Ascending aorta (tissue), 2 donors: ENCODE measurements at regions not wholly inside any gene's neighbourhood (a gene's known extent, or its start where the extent isn't known, plus 50 kb on each side); places are given as distances from the start of the nearest gene placed in this dataset.
A peak's percentile ranks its signal among the peaks of the same experiment; 100 is the strongest.
"Not testable (repeated sequence)": the region's sequence is repeated elsewhere in the genome, so short reads cannot be mapped to it uniquely, and the experiment has no call there.

Experiments used
- DNase-seq, 2 donors: peaks; one replicate each; pipeline ENCODE4 v3.0.0-alpha.2; 2019; ENCODE audit warnings: low spot score in 2 of 2
- H3K27ac ChIP-seq, 2 donors: fragments of 200-600 bp; sonication (generic); one replicate each; pipeline ENCODE4 v1.5.1; 2016 to 2017; ENCODE audit warnings: mild to moderate bottlenecking in 1 of 2
- H3K27me3 ChIP-seq: fragments of 200-600 bp; sonication (generic); one replicate; pipeline ENCODE4 v1.5.1; 2017
- H3K36me3 ChIP-seq, 2 donors: fragments of 200-600 bp; sonication (generic); one replicate each; pipeline ENCODE4 v1.5.1; 2016
- H3K4me1 ChIP-seq, 2 donors: fragments of 200-600 bp; sonication (generic); one replicate each; pipeline ENCODE4 v1.5.1; 2016 to 2017; ENCODE audit warnings: mild to moderate bottlenecking in 1 of 2
- H3K4me3 ChIP-seq, 2 donors: fragments of 200-600 bp; sonication (generic); one replicate each; pipeline ENCODE4 v1.5.1; 2016 to 2017; ENCODE audit warnings: mild to moderate bottlenecking in 1 of 2
- H3K9me3 ChIP-seq, 2 donors: fragments of 200-600 bp; sonication (generic); one replicate each; pipeline ENCODE4 v1.5.1; 2016
- intact Hi-C: fragments of 100-400 bp; cut with DNase I; formaldehyde crosslinking; loops from one replicate; pipeline ENCODE4 v1.15.1; 2023
- TF ChIP-seq, protein P1 (sequence below), 3 experiments: fragments of 200-600 bp in 2 of 3; fragments of 450-650 bp in 1 of 3; sonication (generic) in 2 of 3; IDR thresholded peaks; one replicate each; pipeline ENCODE4 v1.5.1; 2016 to 2019; ENCODE audit warnings: antibody characterized with exemption in 3 of 3, mild to moderate bottlenecking in 1 of 3, moderate library complexity in 1 of 3

DNA sequence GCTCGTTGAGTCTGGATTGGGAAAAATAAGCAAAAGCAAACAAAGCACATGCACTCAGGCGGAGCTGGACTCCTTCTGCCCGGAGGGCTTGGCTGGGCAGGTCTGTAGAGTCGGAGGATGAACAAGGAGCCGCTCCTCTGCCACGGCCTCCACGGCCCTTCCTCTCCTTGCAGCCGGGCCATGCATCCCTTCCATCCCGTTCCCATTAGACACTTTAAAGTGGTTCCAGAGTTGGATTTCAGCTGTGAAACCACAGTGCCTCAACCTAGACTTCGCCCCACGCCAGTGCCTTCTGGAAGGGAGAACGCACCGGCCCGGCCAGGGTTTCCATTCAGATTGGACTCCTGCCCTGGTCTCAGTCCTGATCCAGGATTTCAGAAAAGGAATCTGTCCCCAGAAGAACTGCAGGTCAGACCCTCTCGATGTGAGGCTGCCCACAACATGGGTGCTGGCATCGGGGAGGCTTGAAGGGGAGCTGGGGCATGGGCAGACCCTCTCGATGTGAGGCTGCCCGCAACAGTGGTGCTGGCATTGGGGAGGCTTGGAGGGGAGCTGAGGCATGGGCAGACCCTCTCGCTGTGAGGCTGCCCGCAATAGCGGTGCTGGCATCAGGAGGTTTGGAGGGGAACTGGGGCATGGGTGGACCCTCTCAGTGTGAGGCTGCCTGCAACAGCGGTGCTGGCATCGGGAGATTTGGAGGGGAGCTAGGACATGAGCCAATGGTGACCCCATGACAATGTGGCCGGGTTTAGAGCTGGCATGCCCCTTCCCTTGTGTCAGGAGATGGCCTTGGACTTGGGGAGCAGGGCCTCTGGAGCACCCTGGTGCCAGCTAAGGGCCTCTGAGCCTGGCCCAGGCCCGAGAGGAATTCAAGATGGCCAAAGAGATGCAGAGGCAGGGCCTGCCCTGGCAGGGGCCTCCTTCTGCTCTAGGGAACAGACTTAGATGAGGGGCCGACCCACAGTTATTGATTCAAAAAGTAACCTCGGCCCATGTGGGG lies 304.5 kb downstream of the NDUFA10 start:
- peak in 1 of 2 donors; percentile 60 for DNase-seq
- intact Hi-C loops, result no loop called here
- Histone ChIP-seq H3K4me3 (no peak overlapping the region), H3K4me1 (no peaks in the 10 kb centered on the region), H3K9me3 (no peaks in the 10 kb centered on the region), H3K27me3 (no peaks in the 10 kb centered on the region), H3K27ac (no peak overlapping the region), H3K36me3 (no peaks in the 10 kb centered on the region)
- TF ChIP-seq, protein P1, sequence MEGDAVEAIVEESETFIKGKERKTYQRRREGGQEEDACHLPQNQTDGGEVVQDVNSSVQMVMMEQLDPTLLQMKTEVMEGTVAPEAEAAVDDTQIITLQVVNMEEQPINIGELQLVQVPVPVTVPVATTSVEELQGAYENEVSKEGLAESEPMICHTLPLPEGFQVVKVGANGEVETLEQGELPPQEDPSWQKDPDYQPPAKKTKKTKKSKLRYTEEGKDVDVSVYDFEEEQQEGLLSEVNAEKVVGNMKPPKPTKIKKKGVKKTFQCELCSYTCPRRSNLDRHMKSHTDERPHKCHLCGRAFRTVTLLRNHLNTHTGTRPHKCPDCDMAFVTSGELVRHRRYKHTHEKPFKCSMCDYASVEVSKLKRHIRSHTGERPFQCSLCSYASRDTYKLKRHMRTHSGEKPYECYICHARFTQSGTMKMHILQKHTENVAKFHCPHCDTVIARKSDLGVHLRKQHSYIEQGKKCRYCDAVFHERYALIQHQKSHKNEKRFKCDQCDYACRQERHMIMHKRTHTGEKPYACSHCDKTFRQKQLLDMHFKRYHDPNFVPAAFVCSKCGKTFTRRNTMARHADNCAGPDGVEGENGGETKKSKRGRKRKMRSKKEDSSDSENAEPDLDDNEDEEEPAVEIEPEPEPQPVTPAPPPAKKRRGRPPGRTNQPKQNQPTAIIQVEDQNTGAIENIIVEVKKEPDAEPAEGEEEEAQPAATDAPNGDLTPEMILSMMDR (IDR thresholded peaks at IDR 0.05), result no peak

- Histone ChIP-seq H3K27me3 (no peaks in the 10 kb centered on the region), H3K27ac (no peak overlapping the region), H3K4me3 (no peak overlapping the region), H3K36me3 (no peaks in the 10 kb centered on the region), H3K9me3 (no peaks in the 10 kb centered on the region), H3K4me1 (no peaks in the 10 kb centered on the region)
- TF ChIP-seq, protein P1 (IDR thresholded peaks at IDR 0.05), result no peak
- peak in 1 of 2 donors; percentile 50 for DNase-seq
- intact Hi-C loops, result no loop called here
These were observed 305.3 kb downstream of the NDUFA10 start for GRCh38 chr2:239719791-239720360.

DNA sequence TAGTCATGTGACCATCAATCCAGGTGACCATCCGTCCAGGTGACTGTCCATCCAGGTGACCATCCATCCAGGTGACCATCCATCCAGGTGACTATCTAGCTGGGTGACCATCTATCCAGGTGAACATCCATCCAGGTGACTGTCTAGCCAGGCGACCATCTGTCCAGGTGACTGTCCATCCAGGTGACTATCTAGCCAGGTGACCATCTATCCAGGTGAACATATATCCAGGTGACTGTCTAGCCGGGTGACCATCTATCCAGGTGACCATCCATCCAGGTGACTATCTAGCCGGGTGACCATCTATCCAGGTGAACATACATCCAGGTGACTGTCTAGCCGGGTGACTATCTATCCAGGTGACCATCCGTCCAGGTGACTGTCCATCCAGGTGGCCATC lies 306.2 kb downstream of the NDUFA10 start:
- H3K36me3 ChIP-seq, H3K27me3 ChIP-seq, H3K4me1 ChIP-seq, H3K27ac ChIP-seq, H3K4me3 ChIP-seq, DNase-seq, intact Hi-C loops, H3K9me3 ChIP-seq: not testable (repeated sequence)

DNA sequence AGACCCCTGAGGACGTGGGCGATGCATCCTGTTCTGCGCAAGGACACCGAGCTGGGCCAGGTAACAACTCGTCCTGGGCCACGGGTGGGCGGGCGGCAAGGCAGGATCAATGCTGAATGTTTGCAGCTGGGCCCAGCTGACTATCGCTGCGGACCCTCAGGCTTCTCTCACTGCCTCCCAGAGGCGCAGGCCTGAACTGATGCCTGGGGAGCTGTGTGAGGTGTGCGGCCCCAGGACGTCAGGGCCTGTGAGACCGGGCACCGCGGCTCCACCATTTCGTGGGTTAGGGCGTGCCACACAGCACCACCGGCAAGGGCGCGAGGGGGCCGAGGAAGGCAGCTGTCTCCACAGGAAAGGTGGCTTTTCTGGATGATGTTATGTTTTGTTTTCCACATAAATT lies 307.4 kb downstream of the NDUFA10 start:
- DNase-seq, result peak in 1 of 2 donors; percentile 55

DNA sequence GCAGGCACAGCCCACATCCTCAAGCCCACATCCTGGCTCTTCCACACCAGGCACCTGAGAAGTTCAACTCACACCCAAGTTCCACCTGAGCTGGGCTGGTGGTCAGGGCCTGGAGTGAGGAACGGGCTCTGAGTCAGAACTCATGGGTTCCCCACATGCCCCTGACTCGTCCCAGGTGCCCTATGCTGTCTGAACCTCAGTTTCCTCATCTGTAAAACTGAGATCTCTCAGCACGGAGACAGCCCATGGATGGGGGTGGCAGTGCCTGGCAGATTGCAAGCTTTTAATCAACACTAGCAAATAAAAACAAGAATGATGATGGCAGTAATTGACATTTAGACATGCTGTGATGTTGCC lies 307.8 kb downstream of the NDUFA10 start:
- H3K27me3 ChIP-seq, result no peaks in the 10 kb centered on the region
- no peak overlapping the region for H3K4me3 ChIP-seq
- TF ChIP-seq, protein P1 (IDR thresholded peaks at IDR 0.05), result no peak
- H3K4me1 ChIP-seq, result no peaks in the 10 kb centered on the region
- no peak overlapping the region for H3K27ac ChIP-seq
- DNase-seq, result peak in 1 of 2 donors; percentile 35
- peaks cover 0 to 4% of the 10 kb centered on the region in 2 donors for H3K9me3 ChIP-seq
- H3K36me3 ChIP-seq, result no peaks in the 10 kb centered on the region
- intact Hi-C loops, result no loop called here

More for the DNA sequence above, 307.4 kb downstream of the NDUFA10 start:
- no peaks in the 10 kb centered on the region for H3K27me3 ChIP-seq
- TF ChIP-seq, protein P1 (IDR thresholded peaks at IDR 0.05), result no peak
- H3K4me3 ChIP-seq, result no peak overlapping the region
- no peaks in the 10 kb centered on the region for H3K36me3 ChIP-seq
- intact Hi-C loops, result no loop called here
- no peaks in the 10 kb centered on the region for H3K4me1 ChIP-seq
- H3K9me3 ChIP-seq, result peaks cover 0 to 4% of the 10 kb centered on the region in 2 donors
- no peak overlapping the region for H3K27ac ChIP-seq
